Liver (tissue), 8 donors: ENCODE measurements at regions not wholly inside any gene's neighbourhood (a gene's known extent, or its start where the extent isn't known, plus 50 kb on each side); places are given as distances from the start of the nearest gene placed in this dataset.

Experiments used
- DNase-seq: peaks from one replicate; pipeline ENCODE4 v3.0.0-alpha.2; 2017; ENCODE audit warnings: low spot score
- H3K27ac ChIP-seq, 2 donors: one replicate each; pipeline ENCODE4 v1.7.0; 2013; ENCODE audit warnings: inconsistent platforms in 2 of 2, low read length in 2 of 2, control low read depth in 1 of 2, low read depth in 1 of 2, mild to moderate bottlenecking in 1 of 2
- H3K27me3 ChIP-seq, 4 donors: one replicate each; pipeline versions ENCODE4 v1.6.1 to v1.7.0; 2013; ENCODE audit warnings: low read length in 3 of 4, inconsistent platforms in 1 of 4, mild to moderate bottlenecking in 1 of 4, moderate library complexity in 1 of 4; ENCODE audit not compliant: control insufficient read depth in 4 of 4, insufficient read depth in 4 of 4
- H3K36me3 ChIP-seq, 4 donors: one replicate each; pipeline versions ENCODE4 v1.6.1 to v1.7.0; 2013; ENCODE audit warnings: low read length in 3 of 4, mild to moderate bottlenecking in 3 of 4, low read depth in 1 of 4, moderate library complexity in 1 of 4; ENCODE audit not compliant: control insufficient read depth in 4 of 4, insufficient read depth in 3 of 4
- H3K4me1 ChIP-seq, 4 donors: one replicate each; pipeline versions ENCODE4 v1.6.1 to v1.7.0; 2013; ENCODE audit warnings: low read length in 3 of 4, mild to moderate bottlenecking in 3 of 4, moderate library complexity in 1 of 4; ENCODE audit not compliant: control insufficient read depth in 4 of 4, insufficient read depth in 4 of 4
- H3K4me3 ChIP-seq, 3 donors: one replicate each; pipeline versions ENCODE4 v1.6.1 to v1.7.0; 2013; ENCODE audit warnings: low read length in 3 of 3, control low read depth in 1 of 3, low read depth in 1 of 3, mild to moderate bottlenecking in 1 of 3
- H3K9ac ChIP-seq, 2 donors: one replicate each; pipeline ENCODE4 v1.7.0; 2013; ENCODE audit warnings: low read length in 2 of 2, mild to moderate bottlenecking in 2 of 2, moderate library complexity in 2 of 2, control low read depth in 1 of 2, low read depth in 1 of 2
- H3K9me3 ChIP-seq, 4 donors: one replicate each; pipeline versions ENCODE4 v1.6.1 to v1.7.0; 2013; ENCODE audit warnings: low read length in 3 of 4; ENCODE audit not compliant: control insufficient read depth in 4 of 4
- ATF3 ChIP-seq: IDR thresholded peaks from 2 replicates; pipeline ENCODE4 v1.6.1; 2016; ENCODE audit warnings: antibody characterized with exemption
- CTCF ChIP-seq: fragments of 150-350 bp; IDR thresholded peaks from 2 replicates; pipeline ENCODE4 v1.5.1; 2017; ENCODE audit warnings: improper control_type of control experiment, low read depth, low read length; ENCODE audit not compliant: missing input control
- HNF4A ChIP-seq, 2 donors: conservative IDR thresholded peaks; 2 replicates each; pipeline ENCODE4 v1.6.1; 2016; ENCODE audit warnings: antibody characterized with exemption in 2 of 2, mild to moderate bottlenecking in 2 of 2
- HNF4G ChIP-seq: IDR thresholded peaks from 2 replicates; pipeline ENCODE4 v1.6.1; 2016; ENCODE audit warnings: antibody characterized with exemption
- REST ChIP-seq: IDR thresholded peaks from 2 replicates; pipeline ENCODE4 v1.6.1; 2016; ENCODE audit warnings: antibody characterized with exemption, mild to moderate bottlenecking
- RXRA ChIP-seq, 2 donors: IDR thresholded peaks; 2 replicates each; pipeline ENCODE4 v1.6.1; 2017 to 2018; ENCODE audit warnings: antibody characterized with exemption in 2 of 2, mild to moderate bottlenecking in 1 of 2
- TAF1 ChIP-seq: conservative IDR thresholded peaks from 2 replicates; pipeline ENCODE4 v1.6.1; 2016; ENCODE audit warnings: antibody characterized with exemption, mild to moderate bottlenecking
- WGBS: extraction: QIAGEN DNeasy Blood & Tissue Kit; methylation state at CpG from one replicate; pipeline ENCODE4 v1.1.7; 2013; 5-methylcytosine and 5-hydroxymethylcytosine counted together
- donor health status: healthy.
- donor health status: healthy.
- donor health status: healthy.
- donor health status: healthy.
- donor health status: healthy.

DNA sequence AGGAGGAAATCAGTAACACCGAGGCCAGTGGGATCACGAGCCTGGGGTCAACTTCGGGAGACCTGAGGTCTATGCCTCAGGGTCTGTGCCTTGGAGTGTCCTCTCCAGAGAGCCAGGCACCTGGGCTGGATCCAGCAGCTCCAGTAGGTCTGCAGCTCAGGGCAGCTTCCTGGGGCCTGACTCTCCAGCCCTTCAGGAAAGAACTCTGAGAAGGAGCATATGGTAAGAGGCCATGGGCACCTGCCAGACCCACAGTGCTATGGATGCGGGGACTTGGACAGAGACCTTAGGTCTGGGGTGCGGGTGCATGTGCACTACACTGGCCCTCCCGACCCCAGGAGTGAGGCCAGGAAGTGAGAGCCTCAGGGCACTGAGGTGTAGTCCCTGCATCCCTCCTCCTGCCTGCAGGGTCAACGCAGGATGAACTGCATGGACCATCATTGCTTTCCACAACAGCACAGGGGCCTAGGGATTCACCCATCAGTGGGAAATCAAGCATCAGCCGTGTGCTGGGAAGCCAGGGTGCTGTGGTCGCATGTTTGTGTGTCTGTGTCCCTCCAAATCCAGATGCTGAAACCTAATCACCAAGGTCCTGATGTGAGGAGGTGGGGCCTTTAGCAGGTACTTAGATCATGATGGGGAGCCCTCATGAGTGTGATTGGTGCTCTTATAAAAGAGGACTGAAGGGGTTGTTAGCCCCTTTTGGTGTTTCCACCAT is 210.9 kb upstream of the CST7 start:
- Histone ChIP-seq H3K27ac (no peak overlapping the region), H3K4me1 (no peaks in the 10 kb centered on the region), H3K9ac (no peak overlapping the region), H3K27me3 (no peaks in the 10 kb centered on the region), H3K4me3 (no peak overlapping the region), H3K36me3 (no peaks in the 10 kb centered on the region), H3K9me3 (no peaks in the 10 kb centered on the region)
- WGBS = 91% methylated on average over 9 of the region's 9 CpGs
- DNase-seq = no peak
- no peak for TF ChIP-seq HNF4A (conservative IDR thresholded peaks at IDR 0.05)
- no peak for TF ChIP-seq RXRA (IDR thresholded peaks at IDR 0.05)
- no peak for TF ChIP-seq REST

GRCh38 chr20:24738981-24739633 is 210.0 kb upstream of the CST7 start:
- peak; percentile 9 for DNase-seq
- Histone ChIP-seq H3K4me3 (no peak overlapping the region), H3K9me3 (no peaks in the 10 kb centered on the region), H3K9ac (no peak overlapping the region), H3K4me1 (no peaks in the 10 kb centered on the region), H3K27me3 (no peaks in the 10 kb centered on the region), H3K27ac (no peak overlapping the region), H3K36me3 (no peaks in the 10 kb centered on the region)
- TF ChIP-seq TAF1 (no peak), REST (no peak), RXRA (IDR thresholded peaks at IDR 0.05) (no peak), ATF3 (no peak), CTCF (no peak), HNF4G (no peak)
- WGBS = 73% methylated on average over 7 of the region's 7 CpGs
